Gastrocnemius medialis (tissue), 4 donors: ENCODE measurements at regions not wholly inside any gene's neighbourhood (a gene's known extent, or its start where the extent isn't known, plus 50 kb on each side); places are given as distances from the start of the nearest gene placed in this dataset.
"Not testable (repeated sequence)": the region's sequence is repeated elsewhere in the genome, so short reads cannot be mapped to it uniquely, and the experiment has no call there.

Experiments used
- ATAC-seq, 2 donors: fragments of 150-250 bp; one replicate each; pipeline ENCODE4 v1.9.1; 2016
- DNase-seq, 2 donors: peaks; one replicate each; pipeline ENCODE4 v3.0.0-alpha.2; 2019
- H3K27ac ChIP-seq, 4 donors: fragments of 200-600 bp; sonication (generic); 1 replicate in 1 of 4; 2 replicates in 3 of 4; pipeline ENCODE4 v1.5.1; 2016 to 2018; ENCODE audit warnings: mild to moderate bottlenecking in 2 of 4, moderate library complexity in 1 of 4
- H3K27me3 ChIP-seq, 3 donors: fragments of 200-600 bp; sonication (generic) in 2 of 3; 1 replicate in 1 of 3; 2 replicates in 2 of 3; pipeline versions ENCODE4 v1.5.1 to v1.6.0; 2016 to 2019; ENCODE audit warnings: mild to moderate bottlenecking in 1 of 3, moderate library complexity in 1 of 3
- H3K36me3 ChIP-seq, 2 donors: fragments of 200-600 bp; sonication (generic) in 1 of 2; one replicate each; pipeline ENCODE4 v1.5.1; 2017 to 2018
- H3K4me1 ChIP-seq, 2 donors: fragments of 200-600 bp; sonication (generic) in 1 of 2; one replicate each; pipeline ENCODE4 v1.5.1; 2016 to 2017; ENCODE audit warnings: mild to moderate bottlenecking in 2 of 2
- H3K4me3 ChIP-seq, 4 donors: fragments of 200-600 bp; sonication (generic) in 3 of 4; 1 replicate in 1 of 4; 2 replicates in 3 of 4; pipeline ENCODE4 v1.5.1; 2016 to 2019; ENCODE audit warnings: mild to moderate bottlenecking in 2 of 4
- H3K9me3 ChIP-seq, 3 donors: fragments of 200-600 bp; sonication (generic) in 2 of 3; 1 replicate in 1 of 3; 2 replicates in 2 of 3; pipeline ENCODE4 v1.5.1; 2016 to 2019
- CTCF ChIP-seq, 5 experiments: fragments of 450-650 bp in 3 of 5; fragments of 200-600 bp in 2 of 5; sonication (generic) in 2 of 5; IDR thresholded peaks in 4 of 5; conservative IDR thresholded peaks in 1 of 5; 1 replicate in 4 of 5; 2 replicates in 1 of 5; pipeline ENCODE4 v1.5.1; 2016 to 2019; ENCODE audit warnings: antibody characterized with exemption in 5 of 5, mild to moderate bottlenecking in 3 of 5, moderate library complexity in 3 of 5
- POLR2A ChIP-seq, 2 donors: fragments of 450-650 bp; IDR thresholded peaks; one replicate each; pipeline ENCODE4 v1.6.1; 2017; ENCODE audit warnings: antibody characterized with exemption in 2 of 2, mild to moderate bottlenecking in 2 of 2, moderate library complexity in 2 of 2
- in situ Hi-C, 4 donors: fragments of 200-750 bp; cut with MboI; loops; one replicate each; pipeline versions ENCODE4 v1.15.0 to v1.8.0; 2017; ENCODE audit warnings: low sequenced_read_pairs in 4 of 4
- intact Hi-C: fragments of 100-400 bp; cut with DNase I; formaldehyde crosslinking; loops from one replicate; pipeline ENCODE4 v1.15.1; 2023; ENCODE audit warnings: low total_unique reads

GRCh38 chr15:26126070-26126469 lies 262.9 kb upstream of the ATP10A start:
- Histone ChIP-seq H3K36me3 (no peaks in the 10 kb centered on the region), H3K4me1 (no peaks in the 10 kb centered on the region), H3K27ac (no peak overlapping the region), H3K4me3 (no peak overlapping the region), H3K27me3 (no peaks in the 10 kb centered on the region), H3K9me3 (no peaks in the 10 kb centered on the region)
- intact Hi-C loops: no loop called here
- ATAC-seq (no peak), DNase-seq (no peak)
- in situ Hi-C loops: no loop called here
- TF ChIP-seq POLR2A (IDR thresholded peaks at IDR 0.05): no peak
- TF ChIP-seq CTCF (IDR thresholded peaks at IDR 0.05 in 4 of 5, conservative IDR thresholded peaks at IDR 0.05 in 1 of 5): no peak

- ATAC-seq (no peak), DNase-seq (no peak)
- in situ Hi-C loops: no loop called here
- H3K4me3 ChIP-seq: no peak overlapping the region
- no peaks in the 10 kb centered on the region for H3K27me3 ChIP-seq
- no peaks in the 10 kb centered on the region for H3K9me3 ChIP-seq
- no peak overlapping the region for H3K27ac ChIP-seq
- no peak for TF ChIP-seq CTCF (IDR thresholded peaks at IDR 0.05 in 4 of 5, conservative IDR thresholded peaks at IDR 0.05 in 1 of 5)
- TF ChIP-seq POLR2A (IDR thresholded peaks at IDR 0.05): no peak
- no peaks in the 10 kb centered on the region for H3K36me3 ChIP-seq
- H3K4me1 ChIP-seq: no peaks in the 10 kb centered on the region
- intact Hi-C loops: no loop called here
Observed at GRCh38 chr15:26125664-26126063, 262.5 kb upstream of the ATP10A start.

- ATAC-seq (no peak), DNase-seq (no peak)
- TF ChIP-seq CTCF (IDR thresholded peaks at IDR 0.05 in 4 of 5, conservative IDR thresholded peaks at IDR 0.05 in 1 of 5) (no peak), POLR2A (IDR thresholded peaks at IDR 0.05) (no peak)
- no peaks in the 10 kb centered on the region for H3K9me3 ChIP-seq
- H3K27ac ChIP-seq: no peak overlapping the region
- H3K27me3 ChIP-seq: no peaks in the 10 kb centered on the region
- in situ Hi-C loops (no loop called here), intact Hi-C loops (no loop called here)
- H3K36me3 ChIP-seq: no peaks in the 10 kb centered on the region
- H3K4me3 ChIP-seq: no peak overlapping the region
- no peaks in the 10 kb centered on the region for H3K4me1 ChIP-seq
Observed at GRCh38 chr15:26119322-26119721, 256.2 kb upstream of the ATP10A start.

- H3K27ac ChIP-seq: no peak overlapping the region
- H3K27me3 ChIP-seq: no peaks in the 10 kb centered on the region
- DNase-seq: no peak
- no peaks in the 10 kb centered on the region for H3K4me1 ChIP-seq
- H3K9me3 ChIP-seq: no peaks in the 10 kb centered on the region
- H3K36me3 ChIP-seq: no peaks in the 10 kb centered on the region
- H3K4me3 ChIP-seq: no peak overlapping the region
- TF ChIP-seq POLR2A (IDR thresholded peaks at IDR 0.05) (no peak), CTCF (IDR thresholded peaks at IDR 0.05 in 4 of 5, conservative IDR thresholded peaks at IDR 0.05 in 1 of 5) (no peak)
- in situ Hi-C loops (no loop called here), intact Hi-C loops (no loop called here)
- no peak for ATAC-seq
Observed at GRCh38 chr15:26115229-26115943, 252.3 kb upstream of the ATP10A start.

- H3K27ac ChIP-seq, H3K4me3 ChIP-seq, DNase-seq, H3K36me3 ChIP-seq, in situ Hi-C loops, intact Hi-C loops, H3K4me1 ChIP-seq, ATAC-seq, H3K27me3 ChIP-seq, H3K9me3 ChIP-seq: not testable (repeated sequence)
Observed at GRCh38 chr15:26114128-26114527, 251.0 kb upstream of the ATP10A start.
